HCT116 (cell line): ENCODE measurements at regions not wholly inside any gene's neighbourhood (a gene's known extent, or its start where the extent isn't known, plus 50 kb on each side); places are given as distances from the start of the nearest gene placed in this dataset.

ENCODE experiments used
- ATAC-seq: fragments of 200-7000 bp; cut with Tn5 transposase; 2 replicates; pipeline ENCODE4 v1.9.1; 2020; ENCODE audit warnings: mild to moderate bottlenecking, moderate library complexity
- BruUV-seq: library from RNA; stranded (reverse); fragments of 400-500 nt; replicated peaks from 2 replicates; lab custom pipeline; 2021; lab: Mats Ljungman, UMichigan
- CTCF ChIA-PET: fragments of 300-600 bp; sonication (Branson Sonifier 250); formaldehyde crosslinking; loops from one replicate; lab custom pipeline; 2021; ENCODE audit warnings: antibody characterized with exemption; lab: Charles Lee
- POLR2A ChIA-PET: fragments of 300-600, 350-600 bp; sonication (Branson Sonifier 250); formaldehyde crosslinking; loops from one replicate; lab custom pipeline; 2021; ENCODE audit warnings: antibody characterized with exemption; lab: Charles Lee
- RAD21 ChIA-PET, 2 experiments: fragments of 300-600 bp; sonication (Branson Sonifier 250); formaldehyde crosslinking; loops; one replicate each; lab custom pipeline; 2023; ENCODE audit warnings: low total read pairs in 2 of 2; ENCODE audit not compliant: uncharacterized antibody in 2 of 2, unreplicated experiment in 2 of 2, low non-redundant PET in 1 of 2; lab: Charles Lee
- DNase-seq: peaks from one replicate; pipeline ENCODE4 v3.0.0-alpha.2; 2010; ENCODE audit warnings: low read depth, low spot score
- H2AFZ ChIP-seq: fragments of 200-600 bp; shearing (Covaris generic), sonication (generic); 2 replicates; pipeline ENCODE4 v1.6.1; 2017; ENCODE audit warnings: low read depth, mixed run types, mixed read lengths, antibody characterized with exemption, low read length; ENCODE audit not compliant: poor library complexity, severe bottlenecking
- H3K27ac ChIP-seq: 2 replicates; pipeline ENCODE4 v1.5.1; 2012; ENCODE audit warnings: low read depth, low read length
- H3K27me3 ChIP-seq: fragments of 200-600 bp; sonication (generic); 2 replicates; pipeline ENCODE4 v1.6.1; 2016; ENCODE audit warnings: mixed run types, low read length, mixed read lengths; ENCODE audit not compliant: insufficient read depth
- H3K36me3 ChIP-seq, 2 experiments: fragments of 200-500 bp in 1 of 2; fragments of 200-600 bp in 1 of 2; sonication (Bioruptor generic) in 1 of 2; sonication (generic) in 1 of 2; 2 replicates each; pipeline versions ENCODE4 v1.5.1 to v1.6.1; 2014 to 2016; ENCODE audit warnings: low read length in 2 of 2, inconsistent platforms in 1 of 2, mixed read lengths in 1 of 2, mixed run types in 1 of 2; ENCODE audit not compliant: insufficient read depth in 2 of 2, control insufficient read depth in 1 of 2
- H3K4me1 ChIP-seq, 2 experiments: fragments of 200-600 bp in 1 of 2; sonication (generic) in 1 of 2; 2 replicates each; pipeline versions ENCODE4 v1.5.1 to v1.6.1; 2012 to 2017; ENCODE audit warnings: low read length in 2 of 2, inconsistent platforms in 1 of 2, mild to moderate bottlenecking in 1 of 2, mixed read lengths in 1 of 2, mixed run types in 1 of 2, moderate library complexity in 1 of 2; ENCODE audit not compliant: insufficient read depth in 2 of 2, control insufficient read depth in 1 of 2
- H3K4me2 ChIP-seq: fragments of 200-600 bp; sonication (generic); 2 replicates; pipeline ENCODE4 v1.6.1; 2017; ENCODE audit warnings: mixed run types, low read length, mixed read lengths
- H3K4me3 ChIP-seq, 2 experiments: fragments of 200-600 bp in 1 of 2; sonication (generic) in 1 of 2; replicated peaks in 1 of 2; 2 replicates each; pipeline ENCODE4 v1.5.1; 2011 to 2016; ENCODE audit warnings: low read length in 2 of 2, control low read depth in 1 of 2, low read depth in 1 of 2, mild to moderate bottlenecking in 1 of 2, mixed read lengths in 1 of 2, mixed run types in 1 of 2
- H3K79me2 ChIP-seq: fragments of 200-600 bp; sonication (generic); 2 replicates; pipeline ENCODE4 v1.6.1; 2017; ENCODE audit warnings: mild to moderate bottlenecking, mixed run types, low read length, moderate library complexity, mixed read lengths; ENCODE audit not compliant: insufficient read depth
- H3K9ac ChIP-seq: fragments of 200-600 bp; sonication (generic); 2 replicates; pipeline ENCODE4 v1.6.1; 2016; ENCODE audit warnings: low read length, mixed read lengths
- H3K9me2 ChIP-seq: fragments of 200-600 bp; sonication (generic), shearing (Covaris generic); 2 replicates; pipeline ENCODE4 v1.6.1; 2017; ENCODE audit warnings: mixed run types, mild to moderate bottlenecking, moderate library complexity; ENCODE audit not compliant: insufficient read depth
- H3K9me3 ChIP-seq, 2 experiments: fragments of 200-500 bp in 1 of 2; fragments of 200-600 bp in 1 of 2; sonication (Bioruptor generic) in 1 of 2; sonication (generic) in 1 of 2; 2 replicates each; pipeline ENCODE4 v1.6.1; 2014 to 2017; ENCODE audit warnings: low read length in 2 of 2, mixed read lengths in 2 of 2, inconsistent platforms in 1 of 2, low read depth in 1 of 2, mild to moderate bottlenecking in 1 of 2, mixed run types in 1 of 2, moderate library complexity in 1 of 2; ENCODE audit not compliant: control insufficient read depth in 1 of 2, insufficient read depth in 1 of 2
- H4K20me1 ChIP-seq: fragments of 200-600 bp; sonication (generic), shearing (Covaris generic); 2 replicates; pipeline ENCODE4 v1.6.1; 2017; ENCODE audit warnings: mixed run types, mild to moderate bottlenecking, moderate library complexity; ENCODE audit not compliant: insufficient read depth
- ATF3 ChIP-seq: IDR thresholded peaks from 2 replicates; pipeline ENCODE4 v1.6.1; 2012
- CTCF ChIP-seq, 3 experiments: fragments of 200-600 bp in 1 of 3; sonication (generic) in 1 of 3; IDR thresholded peaks in 2 of 3; conservative IDR thresholded peaks in 1 of 3; 2 replicates each; pipeline ENCODE4 v1.5.1; 2012 to 2017; ENCODE audit warnings: low read depth in 2 of 3, low read length in 2 of 3, antibody characterized with exemption in 1 of 3, borderline replicate concordance in 1 of 3, control low read depth in 1 of 3, mild to moderate bottlenecking in 1 of 3, mixed read lengths in 1 of 3, mixed run types in 1 of 3, moderate library complexity in 1 of 3; ENCODE audit not compliant: insufficient read depth in 1 of 3
- EGR1 ChIP-seq: IDR thresholded peaks from 2 replicates; pipeline ENCODE4 v1.6.1; 2012; ENCODE audit warnings: low read depth
- ELF1 ChIP-seq: IDR thresholded peaks from 2 replicates; pipeline ENCODE4 v1.6.1; 2012; ENCODE audit warnings: low read depth, borderline replicate concordance
- FOSL1 ChIP-seq: IDR thresholded peaks from 2 replicates; pipeline ENCODE4 v1.6.1; 2012; ENCODE audit warnings: low read depth
- JUND ChIP-seq: IDR thresholded peaks from 2 replicates; pipeline ENCODE4 v1.6.1; 2012
- MAX ChIP-seq: IDR thresholded peaks from 2 replicates; pipeline ENCODE4 v1.6.1; 2012
- SRF ChIP-seq: IDR thresholded peaks from 2 replicates; pipeline ENCODE4 v1.6.1; 2012; ENCODE audit warnings: low read depth
- ZBTB33 ChIP-seq: IDR thresholded peaks from 2 replicates; pipeline ENCODE4 v1.6.1; 2011; ENCODE audit warnings: mild to moderate bottlenecking, low read length, moderate library complexity; ENCODE audit not compliant: insufficient replicate concordance; ENCODE audit errors: extremely low read depth
- ZNF274 ChIP-seq: fragments of 200-500 bp; sonication (Bioruptor generic); IDR thresholded peaks from 2 replicates; pipeline ENCODE4 v1.6.1; 2014; ENCODE audit warnings: mild to moderate bottlenecking, low read depth, low read length, inconsistent platforms
- intact Hi-C: fragments of 100-400 bp; cut with micrococcal nuclease; formaldehyde crosslinking; loops from 2 replicates; pipeline ENCODE4 v1.10.0; 2022

- H3K27ac ChIP-seq: no peak overlapping the region
- no peaks in the 10 kb centered on the region for H3K4me1 ChIP-seq
- DNase-seq: no peak
- no peak overlapping the region for H3K9ac ChIP-seq
- peaks cover 26% of the 10 kb centered on the region for H3K27me3 ChIP-seq
- no peak overlapping the region for H3K4me2 ChIP-seq
- H3K9me3 ChIP-seq: no peaks in the 10 kb centered on the region
- no peak for TF ChIP-seq SRF
- TF ChIP-seq ATF3: no peak
- no peak for TF ChIP-seq ZNF274
- TF ChIP-seq ZBTB33: no peak
- no peak for TF ChIP-seq JUND
- no peak for TF ChIP-seq EGR1
- TF ChIP-seq CTCF (IDR thresholded peaks at IDR 0.05 in 2 of 3, conservative IDR thresholded peaks at IDR 0.05 in 1 of 3; ENCODE audit: borderline replicate concordance in 1 of 3, insufficient read depth in 1 of 3, low read depth in 2 of 3, low read length in 2 of 3): no peak
- no peak for TF ChIP-seq MAX
- TF ChIP-seq FOSL1: no peak
- TF ChIP-seq ELF1: no peak
- no peaks in the 10 kb centered on the region for H3K36me3 ChIP-seq
- no peaks in the 10 kb centered on the region for H3K79me2 ChIP-seq
- ChIA-PET POLR2A (no interaction called here), CTCF (no interaction called here), RAD21 (no interaction called here)
- no peak overlapping the region for H3K4me3 ChIP-seq
- H4K20me1 ChIP-seq: no peaks in the 10 kb centered on the region
- intact Hi-C loops: no loop called here
- no peak for ATAC-seq
- BruUV-seq: no TSS peak
- no peak overlapping the region for H2AFZ ChIP-seq
- H3K9me2 ChIP-seq: no peaks in the 10 kb centered on the region
Measured at GRCh38 chr20:24827603-24828295, 121.3 kb upstream of the CST7 start.
